Skin epidermis (tissue), 12 donors: ENCODE measurements at regions not wholly inside any gene's neighbourhood (a gene's known extent, or its start where the extent isn't known, plus 50 kb on each side); places are given as distances from the start of the nearest gene placed in this dataset.
"Not testable (repeated sequence)": the region's sequence is repeated elsewhere in the genome, so short reads cannot be mapped to it uniquely, and the experiment has no call there.

Experiments
- H3K27ac ChIP-seq, 21 experiments: fragments of 200-600 bp; sonication (generic) in 11 of 21; one replicate each; pipeline ENCODE4 v1.5.0; 2020; ENCODE audit warnings: mild to moderate bottlenecking in 3 of 21, inconsistent platforms in 2 of 21, moderate library complexity in 2 of 21
- H3K4me3 ChIP-seq, 7 experiments: fragments of 200-600 bp; sonication (generic) in 2 of 7; one replicate each; pipeline ENCODE4 v1.5.0; 2020; ENCODE audit warnings: inconsistent platforms in 2 of 7, mild to moderate bottlenecking in 2 of 7, moderate library complexity in 1 of 7

- Histone ChIP-seq H3K27ac (no peak overlapping the region), H3K4me3 (no peak overlapping the region)
These were observed 1461.4 kb downstream of the GATA3 start for GRCh38 chr10:9515922-9516321.

GRCh38 chr10:9535744-9536143 lies 1481.3 kb downstream of the GATA3 start:
- H3K27ac ChIP-seq: no peak overlapping the region
- H3K4me3 ChIP-seq: no peak overlapping the region

GRCh38 chr10:9545073-9545472 lies 1472.6 kb upstream of the CELF2 start:
- H3K4me3 ChIP-seq: no peak overlapping the region
- H3K27ac ChIP-seq: no peak overlapping the region

- Histone ChIP-seq H3K4me3 (no peak overlapping the region), H3K27ac (no peak overlapping the region)
These were observed 1469.5 kb upstream of the CELF2 start for GRCh38 chr10:9547936-9548904.

- Histone ChIP-seq H3K27ac (no peak overlapping the region), H3K4me3 (no peak overlapping the region)
These were observed 1466.9 kb upstream of the CELF2 start for GRCh38 chr10:9550810-9551209.

GRCh38 chr10:9554321-9554720 lies 1463.4 kb upstream of the CELF2 start:
- Histone ChIP-seq H3K4me3 (no peak overlapping the region), H3K27ac (no peak overlapping the region)

GRCh38 chr10:9560976-9561375 lies 1456.7 kb upstream of the CELF2 start:
- no peak overlapping the region for H3K4me3 ChIP-seq
- H3K27ac ChIP-seq: no peak overlapping the region

GRCh38 chr10:9561821-9562505 lies 1455.7 kb upstream of the CELF2 start:
- no peak overlapping the region for H3K27ac ChIP-seq
- H3K4me3 ChIP-seq: no peak overlapping the region

GRCh38 chr10:9577746-9578145 lies 1439.9 kb upstream of the CELF2 start:
- Histone ChIP-seq H3K27ac (no peak overlapping the region), H3K4me3 (no peak overlapping the region)

- Histone ChIP-seq H3K4me3 (no peak overlapping the region), H3K27ac (no peak overlapping the region)
These were observed 1438.5 kb upstream of the CELF2 start for GRCh38 chr10:9579110-9579705.

- H3K4me3 ChIP-seq, H3K27ac ChIP-seq: not testable (repeated sequence)
These were observed 1434.9 kb upstream of the CELF2 start for GRCh38 chr10:9582803-9583202.

- Histone ChIP-seq H3K27ac (no peak overlapping the region), H3K4me3 (no peak overlapping the region)
These were observed 1421.2 kb upstream of the CELF2 start for GRCh38 chr10:9596368-9596920.

GRCh38 chr10:9602998-9603397 lies 1414.7 kb upstream of the CELF2 start:
- Histone ChIP-seq H3K27ac (no peak overlapping the region), H3K4me3 (no peak overlapping the region)

GRCh38 chr10:9603972-9604371 lies 1413.7 kb upstream of the CELF2 start:
- no peak overlapping the region for H3K4me3 ChIP-seq
- H3K27ac ChIP-seq: no peak overlapping the region

- Histone ChIP-seq H3K4me3 (no peak overlapping the region), H3K27ac (no peak overlapping the region)
These were observed 1412.4 kb upstream of the CELF2 start for GRCh38 chr10:9605231-9605630.

- Histone ChIP-seq H3K27ac (no peak overlapping the region), H3K4me3 (no peak overlapping the region)
These were observed 1409.1 kb upstream of the CELF2 start for GRCh38 chr10:9608602-9609001.

- H3K27ac ChIP-seq: no peak overlapping the region
These were observed 1404.2 kb upstream of the CELF2 start for GRCh38 chr10:9613338-9614075.

GRCh38 chr10:9615189-9615588 lies 1402.5 kb upstream of the CELF2 start:
- Histone ChIP-seq H3K4me3 (no peak overlapping the region), H3K27ac (no peak overlapping the region)

More at GRCh38 chr10:9613338-9614075, 1404.2 kb upstream of the CELF2 start:
- H3K4me3 ChIP-seq: no peak overlapping the region

- no peak overlapping the region for H3K27ac ChIP-seq
- no peak overlapping the region for H3K4me3 ChIP-seq
These were observed 1396.5 kb upstream of the CELF2 start for GRCh38 chr10:9621216-9621615.

- H3K27ac ChIP-seq: no peak overlapping the region
- no peak overlapping the region for H3K4me3 ChIP-seq
These were observed 1392.4 kb upstream of the CELF2 start for GRCh38 chr10:9625304-9625703.
